GM03348 (cell line): ENCODE measurements at regions not wholly inside any gene's neighbourhood (a gene's known extent, or its start where the extent isn't known, plus 50 kb on each side); places are given as distances from the start of the nearest gene placed in this dataset.
"Not testable (repeated sequence)": the region's sequence is repeated elsewhere in the genome, so short reads cannot be mapped to it uniquely, and the experiment has no call there.

Source experiments
- DNase-seq: peaks from one replicate; pipeline ENCODE4 v3.0.0; 2012; ENCODE audit warnings: low spot score

DNA sequence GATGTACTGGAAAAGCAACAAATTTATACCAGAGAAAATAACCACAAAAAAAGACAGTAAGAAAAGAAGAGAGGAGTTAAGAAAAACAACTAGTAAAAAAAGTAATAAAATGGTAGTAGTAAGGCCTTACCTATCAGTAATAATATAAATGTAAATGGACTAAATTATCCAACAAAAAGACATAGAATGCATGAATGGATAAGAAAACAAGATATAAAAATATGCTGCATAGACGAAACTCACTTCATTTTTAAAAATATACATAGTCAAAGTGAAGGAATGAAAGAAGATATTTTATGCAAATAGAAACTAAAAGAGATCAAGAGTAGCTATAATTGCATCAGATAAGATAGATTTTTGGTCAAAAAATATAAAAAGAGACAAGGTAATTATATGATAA is 739.1 kb downstream of the DNAJB9 start:
- no peak for DNase-seq

DNA sequence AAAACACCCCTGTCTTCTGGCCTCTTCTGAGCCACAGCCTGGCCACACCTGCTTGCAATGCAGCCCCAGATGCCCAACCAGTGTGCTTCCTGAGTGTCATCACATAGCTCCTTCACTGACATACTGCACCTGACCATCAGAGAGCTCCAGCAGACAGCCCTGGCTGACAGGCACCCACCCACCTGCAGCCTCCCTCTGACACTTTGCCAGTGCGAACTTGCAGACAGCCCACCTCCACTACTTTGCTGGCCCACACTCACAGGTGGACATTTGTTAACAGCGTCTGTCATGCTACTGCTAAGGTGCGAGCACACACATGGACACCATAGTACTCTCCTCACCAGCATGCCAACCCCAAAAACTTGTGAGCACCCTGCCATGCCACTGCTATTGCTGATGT is 740.1 kb downstream of the DNAJB9 start:
- no peak for DNase-seq

DNA sequence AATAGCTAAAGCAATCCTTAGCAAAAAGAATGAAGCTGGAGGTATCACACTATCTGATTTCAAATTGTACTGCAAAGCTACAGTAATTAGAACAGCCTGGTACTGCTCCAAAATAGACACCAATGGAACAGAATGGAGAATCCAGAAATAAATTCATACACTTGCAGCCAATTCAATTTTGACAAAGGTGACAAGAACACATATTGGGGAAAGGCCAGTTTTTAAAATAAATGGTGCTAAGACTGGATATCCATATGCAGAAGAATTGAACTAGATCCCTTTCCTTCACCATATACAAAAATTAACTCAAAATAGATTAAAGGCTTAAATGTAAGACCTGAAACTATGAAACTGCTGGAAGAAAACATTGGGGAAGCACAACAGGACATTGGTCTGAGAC is 748.5 kb downstream of the DNAJB9 start:
- DNase-seq: no peak

DNA sequence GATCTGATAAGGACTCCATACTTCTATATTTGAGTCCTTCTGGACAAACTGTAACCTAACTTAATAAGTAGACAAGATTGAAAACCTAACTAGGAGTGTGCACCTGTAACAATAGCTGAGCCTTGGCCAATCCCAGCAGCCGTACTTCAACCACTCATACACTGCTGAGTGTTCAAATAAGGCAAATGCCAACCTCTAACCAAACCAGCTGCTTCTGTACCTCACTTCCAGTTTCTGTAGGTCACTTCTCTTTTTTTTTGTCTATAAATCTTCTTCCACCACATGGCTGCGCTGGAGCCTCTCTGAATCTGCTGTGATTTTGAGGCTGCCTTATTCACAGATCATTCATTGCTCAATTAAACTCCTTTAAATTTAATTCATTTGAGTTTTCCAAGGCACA is 753.2 kb downstream of the DNAJB9 start:
- no peak for DNase-seq

DNA sequence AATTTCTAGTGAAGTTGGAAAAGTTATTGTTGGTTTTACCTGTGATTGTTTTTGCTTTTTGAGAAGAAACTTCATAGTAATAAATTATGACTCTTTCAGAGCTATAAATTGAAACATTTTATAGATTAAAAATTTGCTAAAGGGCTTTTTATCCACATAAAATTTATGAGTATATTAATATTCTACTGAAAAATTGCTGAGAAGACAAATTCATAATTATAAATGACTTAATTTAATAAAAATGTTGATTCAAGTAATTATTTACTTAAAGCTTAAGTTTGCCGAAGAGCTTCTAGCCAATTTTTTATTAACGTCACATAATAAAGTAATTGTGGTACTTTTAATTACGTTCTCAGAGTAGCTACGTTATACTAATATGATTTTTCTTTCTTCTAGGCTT is 761.7 kb downstream of the DNAJB9 start:
- DNase-seq: no peak

DNA sequence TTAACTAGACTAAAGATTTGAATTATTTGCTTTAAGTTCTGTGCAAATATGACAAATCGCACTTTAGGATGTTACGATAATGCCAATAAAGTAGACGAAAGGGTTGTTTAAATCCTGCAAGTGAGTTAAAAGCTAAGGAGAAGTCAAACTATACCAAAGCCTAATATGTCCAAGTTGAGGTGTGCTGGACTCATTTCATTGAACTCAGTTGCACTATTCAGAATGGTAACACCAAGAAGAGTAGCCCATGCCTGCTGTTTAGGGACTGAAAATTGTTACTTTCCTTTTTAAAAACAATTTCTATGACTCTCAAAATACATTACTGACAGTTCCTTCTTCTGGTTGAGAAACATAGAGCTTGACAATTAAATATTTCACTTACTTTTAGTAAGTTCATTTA is 766.3 kb downstream of the DNAJB9 start:
- DNase-seq: no peak

DNA sequence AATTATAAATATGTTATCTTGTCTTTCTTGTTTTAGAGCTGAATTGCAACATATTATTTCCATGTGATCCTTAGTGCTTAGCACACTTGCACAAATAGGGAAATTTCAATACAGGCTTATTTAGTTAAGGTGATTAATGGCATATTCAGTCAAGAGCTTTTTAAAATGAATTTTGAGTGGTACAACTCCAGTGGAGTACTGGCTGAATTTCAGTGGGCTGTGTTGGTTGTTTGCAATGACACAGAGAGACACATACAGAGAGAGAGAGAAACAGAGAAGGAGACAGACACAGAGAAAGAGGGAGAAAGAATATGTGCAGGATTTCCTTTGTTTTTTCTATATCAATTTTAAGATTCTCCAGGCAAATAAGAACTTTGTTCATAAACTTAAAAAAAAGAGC is 766.9 kb downstream of the DNAJB9 start:
- no peak for DNase-seq

DNA sequence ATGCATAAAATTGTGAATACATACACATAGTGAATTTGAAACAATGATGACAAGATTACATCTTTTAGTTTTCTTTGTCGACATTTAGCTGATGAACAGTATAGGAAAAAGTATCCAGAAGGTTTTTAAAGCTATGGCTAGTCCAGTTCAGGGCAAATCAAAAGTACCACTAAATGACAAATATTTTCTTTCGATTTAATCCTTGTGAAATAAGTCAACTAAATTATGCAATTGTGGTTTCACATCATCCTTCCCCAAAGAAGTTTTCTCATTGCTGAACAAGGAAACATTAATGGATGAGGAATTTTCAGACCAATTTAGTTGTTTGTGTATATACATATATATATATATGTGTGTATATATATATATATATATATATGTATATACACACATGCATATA is 774.0 kb downstream of the DNAJB9 start:
- no peak for DNase-seq

DNA sequence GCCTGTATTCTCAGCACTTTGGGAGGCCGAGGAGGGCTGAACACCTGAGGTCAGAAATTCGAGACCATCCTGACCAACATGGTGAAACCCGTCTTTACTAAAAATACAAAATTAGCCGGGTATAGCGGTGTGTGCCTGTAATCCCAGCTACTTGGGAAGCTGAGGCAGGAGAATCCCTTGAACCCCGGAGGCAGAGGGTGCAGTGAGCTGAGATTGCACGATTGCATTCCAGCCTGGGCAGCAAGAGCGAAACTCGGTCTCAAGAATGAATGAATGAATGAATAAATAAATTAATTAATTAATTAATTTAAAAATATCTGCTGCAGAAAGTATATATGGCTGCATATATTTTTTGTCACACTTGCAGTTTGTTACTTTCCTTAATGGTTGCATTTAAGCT is 781.8 kb downstream of the DNAJB9 start:
- no peak for DNase-seq

DNA sequence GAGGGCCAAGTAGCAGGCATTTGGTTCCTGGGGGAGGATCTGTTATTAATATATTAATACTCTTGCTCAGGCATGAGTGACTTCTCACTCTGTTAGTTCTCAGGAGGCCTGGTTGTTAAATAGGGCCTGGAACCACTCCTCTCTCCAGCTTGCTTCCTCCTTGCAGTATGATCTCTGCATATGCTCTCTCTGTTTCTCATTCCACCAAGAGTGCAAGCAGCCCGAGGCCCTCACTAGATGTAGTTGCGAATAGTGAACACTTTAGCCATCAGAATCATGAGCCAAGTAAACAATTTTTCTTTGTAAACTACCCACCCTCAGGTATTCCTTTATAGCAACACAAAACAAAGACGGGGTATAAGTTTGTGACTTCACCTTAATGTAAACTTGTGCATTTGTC is 784.3 kb downstream of the DNAJB9 start:
- no peak for DNase-seq

DNA sequence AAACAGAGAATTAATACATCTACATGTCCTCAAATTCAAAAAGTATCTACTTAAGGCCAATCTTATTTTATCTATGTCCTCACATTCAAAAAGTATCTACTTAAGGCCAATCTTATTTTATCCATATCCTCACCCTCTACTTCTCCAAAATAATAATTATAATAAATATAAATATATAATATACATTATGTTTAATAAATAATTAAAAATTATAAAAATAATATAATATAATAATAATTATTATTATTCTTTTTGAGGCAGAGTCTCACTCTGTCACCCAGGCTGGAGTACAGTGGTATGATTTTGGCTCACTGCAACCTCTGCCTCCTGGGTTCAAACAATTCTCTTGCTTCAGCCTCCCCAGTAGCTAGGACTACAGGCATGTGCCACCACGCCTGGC is 784.9 kb downstream of the DNAJB9 start:
- no peak for DNase-seq

DNA sequence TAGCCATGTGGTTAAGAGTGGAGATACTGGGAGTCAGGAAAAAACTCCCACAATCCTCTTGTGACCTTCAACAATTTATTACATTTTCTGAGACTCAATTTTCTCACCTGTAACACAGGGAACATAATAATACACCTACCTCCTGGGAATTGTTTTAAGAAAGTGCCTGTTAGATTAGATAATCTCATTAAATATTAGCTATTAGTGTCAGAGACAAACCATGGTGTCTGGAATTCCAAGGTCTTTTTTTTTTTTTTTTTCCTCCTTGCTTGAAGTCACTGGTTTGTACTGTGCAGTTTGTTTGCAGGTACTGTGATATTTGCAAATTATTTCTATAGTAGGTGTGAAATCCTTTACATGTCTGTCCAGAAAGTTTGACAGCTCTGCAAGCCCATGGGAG is 806.1 kb downstream of the DNAJB9 start:
- DNase-seq: no peak

DNA sequence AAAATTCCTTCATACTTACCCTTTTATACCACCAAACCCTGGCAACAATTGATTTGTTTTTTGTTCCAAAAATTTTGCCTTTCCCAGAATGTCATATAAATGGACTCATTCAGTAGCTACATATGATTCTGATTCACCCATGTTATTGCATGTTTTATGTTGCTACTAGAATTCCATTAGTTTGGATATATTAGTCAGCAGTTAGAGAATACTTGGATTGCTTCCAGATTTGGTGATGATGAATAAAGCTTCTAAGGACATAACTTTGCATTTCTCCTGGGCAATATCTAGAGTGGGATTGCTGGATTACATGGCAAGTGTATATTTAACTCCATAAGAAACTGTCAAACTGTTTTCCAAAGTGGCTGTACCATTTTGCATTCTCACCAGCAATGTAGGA is 806.9 kb downstream of the DNAJB9 start:
- no peak for DNase-seq

DNA sequence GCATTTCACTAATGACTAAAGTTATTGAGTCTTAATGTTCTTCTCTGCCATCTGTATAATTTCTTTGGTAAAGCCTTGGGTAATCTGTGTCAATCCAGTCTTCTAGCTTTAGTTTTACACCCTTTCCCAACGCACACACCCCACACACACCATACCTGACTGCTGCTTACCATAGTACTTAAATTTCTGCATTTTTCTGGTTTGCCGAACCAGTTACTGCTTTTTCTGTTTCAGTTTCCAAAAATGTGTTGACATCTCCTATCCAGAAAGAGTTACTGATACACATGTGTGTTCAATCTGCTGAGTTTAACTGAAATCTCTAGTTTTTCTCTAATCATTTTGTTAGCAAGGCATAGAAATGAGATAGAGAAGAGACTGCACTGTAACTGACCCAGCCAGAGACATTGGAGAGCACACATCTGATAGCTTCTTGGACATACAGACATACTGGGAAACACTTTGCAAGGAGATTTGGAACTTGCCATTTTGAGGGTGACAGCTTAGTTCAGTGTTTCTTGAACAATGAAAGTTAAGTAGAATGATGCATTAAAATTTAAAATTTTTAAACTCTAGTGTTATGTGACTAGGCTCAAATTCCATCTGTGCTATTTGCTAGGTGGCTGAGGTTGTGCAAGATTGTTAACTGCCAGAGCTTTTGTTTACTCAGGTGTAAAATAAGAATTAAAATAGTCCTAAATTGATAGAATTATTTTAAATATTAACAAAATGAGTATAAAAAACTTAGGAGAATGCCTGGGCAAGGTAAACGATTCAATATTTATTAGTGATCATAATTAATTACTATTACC is 807.6 kb downstream of the DNAJB9 start:
- DNase-seq: no peak

DNA sequence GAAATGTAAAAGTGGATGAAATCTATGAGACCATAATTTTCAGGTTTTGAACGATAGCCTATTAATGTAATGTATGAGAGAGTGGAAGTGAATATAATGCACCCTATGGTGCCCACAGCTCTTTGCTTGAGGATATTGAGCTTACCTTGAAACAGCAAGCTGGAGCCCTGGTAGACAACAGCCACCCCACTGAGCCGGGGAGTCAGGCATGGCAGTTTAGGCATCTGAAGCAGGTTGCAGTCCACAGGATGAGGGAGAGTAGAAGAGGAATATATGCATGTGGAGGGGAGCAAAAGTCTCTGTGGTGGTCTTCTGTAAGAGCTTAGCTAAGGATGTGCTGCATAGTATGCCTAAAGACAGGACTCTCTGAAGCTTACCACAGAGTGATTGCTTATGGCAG is 817.3 kb downstream of the DNAJB9 start:
- no peak for DNase-seq

DNA sequence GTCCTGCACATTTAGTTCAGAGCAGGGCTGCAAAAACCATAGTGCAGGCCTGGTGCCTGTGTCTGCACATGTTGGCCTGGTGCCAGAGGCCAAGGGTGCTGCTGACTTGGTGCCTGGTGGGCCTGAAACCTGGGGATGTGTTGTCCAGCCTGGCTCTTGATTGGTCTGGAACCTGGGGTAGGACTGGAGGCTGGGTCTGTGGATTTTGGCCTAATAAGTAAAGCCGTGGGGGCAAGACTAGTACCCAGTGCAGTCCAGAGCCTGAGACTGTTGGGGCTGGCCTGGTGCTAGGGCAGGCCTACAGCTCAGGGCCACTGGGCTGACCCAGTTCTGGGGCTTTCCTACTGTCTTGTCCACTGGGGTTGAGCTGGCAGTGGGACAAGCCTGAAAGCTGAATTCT is 817.9 kb downstream of the DNAJB9 start:
- DNase-seq: no peak

DNA sequence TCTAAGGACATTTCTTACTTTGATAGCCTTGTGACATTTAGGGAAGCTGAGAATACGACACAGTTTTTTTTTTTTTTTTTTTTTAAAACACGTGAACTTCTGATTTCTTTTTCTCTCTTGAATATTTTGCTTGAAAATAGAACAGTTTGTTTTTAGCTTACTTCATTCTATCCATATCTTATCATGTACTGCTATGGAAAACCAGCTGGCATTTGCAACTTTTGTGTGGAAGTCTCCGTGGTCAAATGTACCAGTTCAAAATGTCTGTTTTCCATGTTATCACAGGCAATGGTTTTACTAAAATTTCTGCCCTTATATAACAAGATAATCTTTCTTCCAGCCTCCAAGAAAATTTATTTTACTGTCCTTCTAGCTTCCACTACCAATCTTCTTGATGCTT is 821.6 kb downstream of the DNAJB9 start:
- no peak for DNase-seq

DNA sequence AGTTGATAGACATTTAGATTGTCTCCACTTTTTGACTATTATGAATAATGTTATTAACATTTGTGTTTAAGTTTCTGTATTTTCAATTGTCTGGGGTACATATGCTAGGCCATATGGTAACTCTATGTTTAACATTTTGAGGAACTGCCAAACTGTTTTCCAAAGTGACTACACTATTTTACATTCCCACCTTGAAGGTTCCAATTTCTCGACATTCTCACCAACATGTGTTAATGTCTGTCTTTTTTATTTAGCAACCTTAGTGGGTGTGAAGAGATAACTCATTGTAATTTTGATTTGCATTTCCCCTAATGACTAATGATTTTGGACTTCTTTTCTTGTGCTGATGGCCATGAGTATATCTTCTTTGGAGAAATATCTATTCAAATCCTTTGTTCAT is 832.4 kb downstream of the DNAJB9 start:
- no peak for DNase-seq

DNA sequence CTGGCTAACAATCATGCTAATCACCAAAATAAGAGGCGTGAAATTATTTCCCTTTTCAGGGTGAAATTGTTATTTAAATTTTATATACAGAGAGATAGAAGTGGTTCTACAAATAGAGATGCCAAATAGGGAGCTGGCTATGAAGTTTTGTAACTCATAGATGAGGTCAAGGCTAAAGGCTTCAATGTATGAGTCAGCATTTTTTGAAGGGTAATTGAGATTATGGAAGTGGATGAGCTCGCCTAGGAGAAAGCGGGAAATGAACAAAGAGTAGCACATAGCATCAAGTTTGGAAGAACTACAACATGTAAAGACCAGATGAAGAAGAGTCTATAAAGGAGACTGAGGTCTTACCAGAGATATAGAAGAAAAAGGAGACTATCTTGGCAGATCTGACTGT is 838.1 kb downstream of the DNAJB9 start:
- DNase-seq: no peak

DNA sequence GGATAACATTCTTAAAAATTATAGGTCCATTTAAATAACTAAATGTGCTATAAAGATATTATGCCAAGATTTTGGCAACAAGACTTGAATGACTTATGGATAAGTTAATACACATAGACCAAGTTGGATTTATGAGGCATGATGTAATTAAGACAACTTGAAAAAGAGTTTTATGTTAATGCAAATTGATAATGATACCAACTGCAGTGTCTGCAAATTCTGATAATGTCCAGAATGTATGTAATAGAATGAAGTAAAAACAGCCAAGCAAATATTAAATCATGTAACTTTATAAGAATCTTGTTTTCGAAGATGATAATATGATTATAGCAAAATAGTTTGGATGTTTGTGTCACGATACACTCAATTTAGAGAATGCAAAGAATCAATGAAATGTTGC is 868.3 kb downstream of the DNAJB9 start:
- no peak for DNase-seq

DNA sequence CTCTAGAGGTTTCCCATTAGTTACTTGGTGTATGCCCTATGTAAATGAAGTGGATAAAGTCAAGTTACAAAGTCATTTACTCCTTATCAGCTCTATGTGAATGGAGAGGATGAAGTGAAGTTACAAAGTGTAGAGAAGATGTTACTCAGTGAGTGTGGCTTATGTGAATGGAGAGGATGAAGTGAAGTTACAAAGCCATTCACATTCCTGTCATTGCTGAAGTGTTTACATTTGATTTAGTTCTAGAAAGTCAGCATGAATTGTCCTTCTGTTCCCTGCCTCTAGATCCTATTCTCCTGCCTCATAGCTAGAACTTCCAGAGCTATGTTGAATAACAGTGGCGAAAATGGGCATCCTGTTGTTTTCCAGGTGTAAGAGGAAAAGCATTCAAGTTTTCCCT is 880.1 kb downstream of the DNAJB9 start:
- DNase-seq: no peak

DNA sequence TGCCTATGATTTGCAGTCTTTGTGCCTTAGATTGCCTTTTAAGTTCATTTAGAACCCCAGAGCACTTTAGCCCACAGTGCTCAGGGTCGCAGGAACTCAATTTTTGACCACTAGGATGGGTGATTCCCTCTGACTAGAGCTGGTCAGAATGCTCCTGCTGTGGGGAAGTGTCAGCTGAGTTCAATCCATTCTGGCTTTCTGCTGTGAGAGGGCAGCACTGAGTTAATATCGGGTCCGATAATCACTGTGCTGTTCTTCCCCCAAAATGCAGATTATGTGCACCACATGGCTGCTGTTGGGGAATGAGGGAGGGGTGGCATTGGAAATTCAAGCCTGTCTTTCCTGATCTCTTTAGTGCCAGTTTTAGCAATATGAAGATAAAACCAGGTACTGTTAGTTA is 886.4 kb downstream of the DNAJB9 start:
- no peak for DNase-seq

DNA sequence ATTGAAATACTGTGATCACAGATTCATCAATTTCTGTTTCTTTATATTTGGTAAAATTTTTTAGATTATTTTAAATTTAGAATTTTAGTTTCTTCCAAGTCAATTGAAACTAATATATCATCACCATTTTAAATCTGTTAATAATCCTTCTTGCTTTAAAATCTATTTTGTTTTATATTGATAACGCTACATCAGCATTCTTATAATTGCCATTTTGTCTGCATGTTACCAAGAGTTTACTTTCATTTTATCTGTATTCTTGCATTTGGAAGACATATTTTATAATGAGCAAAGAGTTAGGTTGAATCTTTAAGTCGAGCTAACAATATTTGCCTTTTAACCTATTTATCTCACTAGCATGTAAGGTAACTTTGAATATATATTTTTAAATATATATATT is 890.6 kb downstream of the DNAJB9 start:
- no peak for DNase-seq

DNA sequence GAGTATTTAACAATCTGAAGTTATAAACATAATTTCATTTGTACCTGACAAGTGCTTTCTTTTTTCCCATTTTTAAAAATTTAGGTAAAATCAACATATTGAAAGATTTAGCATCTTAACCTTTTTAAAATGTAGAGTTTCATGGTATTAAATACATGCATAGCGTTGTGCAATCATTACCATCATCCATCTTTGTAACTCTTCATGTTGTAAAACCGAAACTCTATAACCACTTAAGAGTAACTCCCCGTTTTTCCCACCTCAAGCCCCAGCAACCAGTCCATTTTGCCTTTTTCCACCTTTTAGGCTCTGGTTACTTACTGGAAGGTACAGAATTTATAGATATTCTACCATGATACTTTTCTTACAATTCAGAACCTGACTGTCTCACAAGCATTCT is 892.5 kb downstream of the DNAJB9 start:
- no peak for DNase-seq

DNA sequence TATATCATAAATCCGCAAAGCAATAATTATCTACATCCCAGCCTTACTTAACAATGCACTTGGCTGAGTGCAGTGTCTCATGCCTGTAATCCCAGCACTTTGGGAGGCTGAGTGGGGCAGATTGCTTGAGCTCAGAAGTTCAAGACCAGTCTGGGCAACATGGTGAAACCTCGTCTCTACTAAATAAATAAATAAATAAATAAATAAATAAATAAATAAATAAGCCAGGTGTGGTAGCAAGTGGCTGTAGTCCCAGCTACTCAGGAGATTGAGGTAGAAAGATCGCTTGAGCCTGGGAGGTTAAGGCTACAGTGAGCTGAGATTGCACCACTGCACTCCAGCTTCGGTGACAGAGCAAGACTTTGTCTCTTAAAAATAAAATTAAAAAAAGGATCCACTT is 898.1 kb downstream of the DNAJB9 start:
- DNase-seq: not testable (repeated sequence)
